CD4-positive, CD25-positive, alpha-beta regulatory T cell (primary cell): ENCODE measurements at regions not wholly inside any gene's neighbourhood (a gene's known extent, or its start where the extent isn't known, plus 50 kb on each side); places are given as distances from the start of the nearest gene placed in this dataset.
"Not testable (repeated sequence)": the region's sequence is repeated elsewhere in the genome, so short reads cannot be mapped to it uniquely, and the experiment has no call there.

Experiments
- ATAC-seq, 2 donors: fragments of 150-1000 bp; cut with Tn5 transposase; one replicate each; pipeline ENCODE4 v1.10.0; 2021; ENCODE audit warnings: low read depth in 2 of 2, moderate number of reproducible peaks in 2 of 2, moderate library complexity in 1 of 2
- DNase-seq, 3 donors: peaks; one replicate each; pipeline versions ENCODE4 v3.0.0 to v3.0.0-alpha.2; 2012 to 2022; ENCODE audit warnings: mixed read lengths in 1 of 3
- H3K27ac ChIP-seq: one replicate; pipeline ENCODE4 v1.7.0; 2013; ENCODE audit warnings: mild to moderate bottlenecking, low read length; ENCODE audit not compliant: insufficient read depth, poor library complexity, severe bottlenecking
- H3K27me3 ChIP-seq: one replicate; pipeline ENCODE4 v1.7.0; 2013; ENCODE audit warnings: low read length; ENCODE audit not compliant: control insufficient read depth, insufficient read depth
- H3K36me3 ChIP-seq: one replicate; pipeline ENCODE4 v1.7.0; 2013; ENCODE audit warnings: mild to moderate bottlenecking, low read length, moderate library complexity; ENCODE audit not compliant: control insufficient read depth, insufficient read depth
- H3K4me1 ChIP-seq: 2 replicates; pipeline ENCODE4 v1.7.0; 2013; ENCODE audit warnings: mild to moderate bottlenecking, low read length; ENCODE audit not compliant: insufficient read depth, control insufficient read depth, poor library complexity, severe bottlenecking
- H3K4me3 ChIP-seq: one replicate; pipeline ENCODE4 v1.7.0; 2013; ENCODE audit warnings: low read depth, mild to moderate bottlenecking, low read length, moderate library complexity
- H3K9me3 ChIP-seq, 2 experiments: 1 replicate in 1 of 2; 2 replicates in 1 of 2; pipeline ENCODE4 v1.7.0; 2013; ENCODE audit warnings: low read length in 2 of 2, mild to moderate bottlenecking in 1 of 2, moderate library complexity in 1 of 2; ENCODE audit not compliant: control insufficient read depth in 2 of 2
- H3K27ac Mint-ChIP-seq, 3 donors: one replicate each; pipeline ENCODE4 v1.8.0; 2020 to 2022; ENCODE audit warnings: mild to moderate bottlenecking in 3 of 3, mixed read lengths in 3 of 3, moderate library complexity in 2 of 3
- H3K27me3 Mint-ChIP-seq: one replicate; pipeline ENCODE4 v1.8.0; 2022; ENCODE audit warnings: mild to moderate bottlenecking, mixed read lengths
- H3K36me3 Mint-ChIP-seq: one replicate; pipeline ENCODE4 v1.8.0; 2020; ENCODE audit warnings: mixed read lengths
- H3K4me1 Mint-ChIP-seq, 4 donors: one replicate each; pipeline ENCODE4 v1.8.0; 2020 to 2022; ENCODE audit warnings: mixed read lengths in 4 of 4, mild to moderate bottlenecking in 1 of 4
- H3K4me3 Mint-ChIP-seq, 4 donors: one replicate each; pipeline ENCODE4 v1.8.0; 2020 to 2022; ENCODE audit warnings: mild to moderate bottlenecking in 4 of 4, mixed read lengths in 4 of 4, moderate library complexity in 3 of 4
- H3K9me3 Mint-ChIP-seq, 7 donors: one replicate each; pipeline ENCODE4 v1.8.0; 2020 to 2022; ENCODE audit warnings: mixed read lengths in 7 of 7, mild to moderate bottlenecking in 3 of 7, moderate library complexity in 2 of 7

DNA sequence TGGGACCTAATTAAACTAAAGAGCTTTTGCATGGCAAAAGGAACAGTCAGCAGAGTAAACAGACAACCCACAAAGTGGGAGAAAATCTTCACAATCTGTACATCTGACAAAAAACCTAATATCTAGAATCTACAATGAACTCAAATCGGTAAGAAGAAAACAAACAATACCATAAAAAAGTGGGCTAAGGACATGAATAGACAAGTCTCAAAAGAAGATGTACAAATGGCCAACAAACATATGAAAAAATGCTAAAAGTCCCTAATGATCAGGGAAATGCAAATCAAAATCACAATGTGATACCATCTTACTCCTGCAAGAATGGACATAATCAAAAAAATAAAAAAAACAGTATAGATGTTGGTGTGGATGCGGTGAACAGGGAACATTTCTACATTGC, 286.7 kb downstream of the SOX4 start:
- H3K9me3 Mint-ChIP-seq = peaks cover 0 to 16% (median 3%) of the 10 kb centered on the region in 7 donors
- not testable (repeated sequence) for ATAC-seq, H3K27me3 ChIP-seq, H3K4me3 ChIP-seq, H3K27me3 Mint-ChIP-seq, H3K27ac Mint-ChIP-seq, H3K36me3 Mint-ChIP-seq, H3K4me1 ChIP-seq, H3K4me1 Mint-ChIP-seq, H3K4me3 Mint-ChIP-seq, H3K9me3 ChIP-seq, H3K36me3 ChIP-seq, H3K27ac ChIP-seq, DNase-seq

DNA sequence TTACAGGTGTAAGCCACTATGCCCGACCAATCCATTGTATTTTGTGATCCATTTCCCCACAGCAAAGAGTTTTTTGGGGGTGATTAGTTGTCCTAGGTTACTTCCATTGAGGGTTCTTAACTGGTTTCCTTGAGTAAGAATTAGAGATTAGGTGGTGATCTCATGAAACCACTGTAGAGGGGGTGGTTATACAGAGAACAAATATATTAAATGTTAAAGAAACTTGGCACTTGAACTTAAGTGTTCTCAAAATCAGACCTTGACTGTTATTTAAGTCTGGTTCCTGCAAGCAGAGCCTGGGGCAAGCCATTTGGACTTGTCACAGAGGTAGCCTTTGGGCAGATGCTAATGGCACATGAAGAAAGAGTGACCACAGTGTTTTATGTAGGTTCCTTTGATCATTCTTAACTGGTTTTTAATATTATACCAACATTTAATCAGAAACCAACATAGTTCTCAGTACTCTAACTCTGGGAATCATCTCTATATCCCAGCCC, 288.5 kb downstream of the SOX4 start:
- no peaks in the 10 kb centered on the region for H3K27me3 Mint-ChIP-seq
- peaks cover 0 to 16% (median 3%) of the 10 kb centered on the region in 7 donors for H3K9me3 Mint-ChIP-seq
- H3K9me3 ChIP-seq = peaks cover 2 to 5% of the 10 kb centered on the region in 2 experiments
- DNase-seq (no peak), ATAC-seq (no peak)
- H3K36me3 ChIP-seq = no peaks in the 10 kb centered on the region
- H3K27me3 ChIP-seq = no peaks in the 10 kb centered on the region
- no peak overlapping the region for H3K4me3 Mint-ChIP-seq
- H3K4me3 ChIP-seq = no peak overlapping the region
- no peaks in the 10 kb centered on the region for H3K4me1 ChIP-seq
- H3K36me3 Mint-ChIP-seq = no peaks in the 10 kb centered on the region
- H3K4me1 Mint-ChIP-seq = peaks cover 0 to under 1% (median 0%) of the 10 kb centered on the region in 4 donors
- H3K27ac ChIP-seq = no peak overlapping the region
- no peak overlapping the region for H3K27ac Mint-ChIP-seq

DNA sequence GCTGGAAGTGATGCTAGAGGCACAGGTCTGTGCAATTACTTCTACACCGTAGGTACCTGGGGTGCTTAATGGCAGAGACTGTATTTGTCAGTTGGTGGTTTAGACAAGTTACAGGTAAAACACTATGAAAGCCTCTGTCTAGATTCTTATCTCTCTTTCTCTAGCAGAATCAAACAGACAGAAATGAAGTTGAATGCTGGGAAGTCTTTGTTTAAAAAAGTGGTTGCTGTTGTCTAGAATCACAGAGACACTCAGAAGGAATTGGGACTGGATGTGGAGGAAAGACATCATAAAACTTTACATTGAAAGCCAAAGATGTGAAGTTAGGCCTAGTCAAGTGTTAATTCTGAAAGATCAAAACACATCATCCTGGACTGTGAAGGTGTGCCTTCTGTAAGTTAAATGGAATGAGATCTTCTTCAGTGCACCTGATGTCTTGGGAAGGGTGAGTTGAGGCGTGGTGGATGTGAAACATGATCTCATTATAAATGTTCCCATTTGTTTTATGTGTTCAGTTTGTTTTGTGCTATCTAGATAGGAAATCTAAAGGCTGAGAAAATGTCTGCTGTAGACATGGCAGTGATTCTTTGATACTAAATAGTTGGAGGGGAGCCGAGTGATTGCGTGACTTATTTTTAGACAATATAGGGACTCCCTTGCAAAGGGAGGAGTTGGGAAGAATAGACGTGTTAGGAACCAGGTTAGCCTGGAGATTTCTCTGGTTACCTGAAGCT, 290.2 kb downstream of the SOX4 start:
- no peak overlapping the region for H3K4me3 Mint-ChIP-seq
- H3K27me3 ChIP-seq = no peaks in the 10 kb centered on the region
- no peaks in the 10 kb centered on the region for H3K4me1 ChIP-seq
- no peaks in the 10 kb centered on the region for H3K36me3 ChIP-seq
- H3K27ac Mint-ChIP-seq = no peak overlapping the region
- no peak for DNase-seq
- no peaks in the 10 kb centered on the region for H3K36me3 Mint-ChIP-seq
- peaks cover 2 to 5% of the 10 kb centered on the region in 2 experiments for H3K9me3 ChIP-seq
- ATAC-seq = no peak
- H3K4me1 Mint-ChIP-seq = no peaks in the 10 kb centered on the region
- peaks cover 0 to 8% (median 2%) of the 10 kb centered on the region in 7 donors for H3K9me3 Mint-ChIP-seq
- no peaks in the 10 kb centered on the region for H3K27me3 Mint-ChIP-seq
- no peak overlapping the region for H3K4me3 ChIP-seq
- H3K27ac ChIP-seq = no peak overlapping the region

DNA sequence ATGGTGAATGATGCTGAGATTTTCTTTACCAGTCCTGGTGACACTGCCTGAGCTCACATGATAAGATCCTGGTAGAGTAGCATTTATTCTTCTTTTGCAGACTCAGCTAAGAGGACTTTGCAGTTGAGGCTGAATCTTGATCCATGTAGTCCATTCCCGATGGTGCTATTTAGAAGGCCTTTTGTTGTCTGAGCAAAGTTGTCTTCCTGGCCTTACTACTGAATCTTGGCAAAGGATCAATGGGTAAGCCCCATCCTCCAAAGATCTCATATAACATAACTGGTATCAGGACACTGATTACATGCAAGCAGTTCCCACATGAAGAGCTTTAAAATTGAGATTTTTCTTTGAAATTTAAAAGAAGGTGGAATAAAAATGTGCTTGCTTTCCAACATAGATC, 291.6 kb downstream of the SOX4 start:
- no peaks in the 10 kb centered on the region for H3K27me3 Mint-ChIP-seq
- no peak overlapping the region for H3K4me3 Mint-ChIP-seq

DNA sequence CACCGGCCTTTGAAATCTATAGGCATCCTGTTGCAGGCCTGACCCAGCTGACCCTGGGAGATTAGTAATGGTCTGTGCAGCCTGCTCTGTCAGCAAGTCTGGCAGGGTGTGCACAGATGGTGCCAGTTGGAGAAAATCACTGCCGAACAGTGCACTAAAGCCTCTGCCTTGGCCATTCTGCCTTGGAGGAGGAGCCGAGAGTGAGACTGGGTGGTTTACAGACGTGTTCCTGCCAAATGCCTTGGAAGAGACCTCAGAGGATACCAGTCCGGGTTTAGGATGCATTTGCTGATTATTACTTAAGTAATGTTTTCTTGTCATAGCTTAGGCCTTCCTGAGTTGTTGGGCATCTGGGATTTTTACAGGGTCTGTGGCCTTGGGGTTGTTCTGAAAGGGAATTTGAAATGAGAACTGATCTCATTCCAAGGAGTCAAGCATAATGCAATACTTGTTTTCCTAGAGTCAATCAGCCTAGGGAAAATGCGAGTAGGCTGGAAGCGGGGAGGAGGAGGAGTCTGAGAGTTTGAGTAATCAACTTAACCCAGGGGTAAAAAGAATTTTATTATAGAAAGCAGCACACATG, 292.1 kb downstream of the SOX4 start:
- no peaks in the 10 kb centered on the region for H3K36me3 Mint-ChIP-seq
- no peak overlapping the region for H3K27ac Mint-ChIP-seq
- no peaks in the 10 kb centered on the region for H3K27me3 Mint-ChIP-seq
- H3K4me3 ChIP-seq = no peak overlapping the region
- no peak overlapping the region for H3K4me3 Mint-ChIP-seq
- H3K4me1 Mint-ChIP-seq = no peaks in the 10 kb centered on the region
- H3K27me3 ChIP-seq = no peaks in the 10 kb centered on the region
- H3K36me3 ChIP-seq = no peaks in the 10 kb centered on the region
- H3K9me3 ChIP-seq = peaks cover 2 to 5% of the 10 kb centered on the region in 2 experiments
- H3K27ac ChIP-seq = no peak overlapping the region
- DNase-seq (no peak), ATAC-seq (no peak)
- peaks cover 0 to 8% (median 3%) of the 10 kb centered on the region in 7 donors for H3K9me3 Mint-ChIP-seq
- H3K4me1 ChIP-seq = no peaks in the 10 kb centered on the region

More for the DNA sequence above, 291.6 kb downstream of the SOX4 start:
- H3K9me3 Mint-ChIP-seq = peaks cover 0 to 8% (median 3%) of the 10 kb centered on the region in 7 donors
- ATAC-seq (no peak), DNase-seq (no peak)
- Histone ChIP-seq H3K27me3 (no peaks in the 10 kb centered on the region), H3K4me1 (no peaks in the 10 kb centered on the region), H3K36me3 (no peaks in the 10 kb centered on the region), H3K4me3 (no peak overlapping the region), H3K9me3 (peaks cover 2 to 5% of the 10 kb centered on the region in 2 experiments), H3K27ac (no peak overlapping the region)
- H3K36me3 Mint-ChIP-seq = no peaks in the 10 kb centered on the region
- H3K4me1 Mint-ChIP-seq = no peaks in the 10 kb centered on the region
- H3K27ac Mint-ChIP-seq = no peak overlapping the region

DNA sequence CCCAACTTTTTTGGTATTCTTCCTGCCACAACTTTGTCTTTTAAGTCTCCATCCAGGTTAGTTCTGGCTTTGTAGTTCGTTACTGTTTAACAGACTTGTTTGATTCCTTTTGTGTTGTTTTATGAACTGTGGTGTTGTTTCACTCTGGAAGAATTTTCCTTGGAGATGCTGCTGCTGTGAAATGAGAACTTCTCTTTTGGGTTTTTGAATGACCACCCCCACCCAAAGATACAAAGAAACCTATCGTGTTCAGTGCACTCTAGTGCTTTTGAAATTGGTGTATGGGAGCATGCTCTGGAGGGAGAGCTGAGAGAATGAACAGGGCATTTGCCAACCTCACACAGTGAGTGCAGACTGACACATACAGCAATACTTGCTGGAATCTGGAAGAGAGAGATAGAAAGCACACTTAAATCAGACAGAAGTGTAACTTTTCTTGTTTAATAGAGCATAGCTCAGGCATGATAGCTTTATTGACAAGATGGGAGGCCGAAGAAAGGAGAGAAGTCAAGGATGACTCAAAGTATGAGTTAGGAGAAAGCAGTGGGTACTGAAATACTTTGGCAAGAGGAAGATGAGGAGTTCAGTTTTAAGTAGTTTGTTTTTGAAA, 293.1 kb downstream of the SOX4 start:
- no peaks in the 10 kb centered on the region for H3K27me3 Mint-ChIP-seq
- no peak overlapping the region for H3K4me3 Mint-ChIP-seq
- Histone ChIP-seq H3K4me1 (no peaks in the 10 kb centered on the region), H3K4me3 (no peak overlapping the region), H3K27ac (no peak overlapping the region), H3K9me3 (peaks cover 2 to 5% of the 10 kb centered on the region in 2 experiments), H3K36me3 (no peaks in the 10 kb centered on the region), H3K27me3 (no peaks in the 10 kb centered on the region)
- no peaks in the 10 kb centered on the region for H3K36me3 Mint-ChIP-seq
- no peaks in the 10 kb centered on the region for H3K4me1 Mint-ChIP-seq
- H3K9me3 Mint-ChIP-seq = peaks cover 0 to 9% (median 4%) of the 10 kb centered on the region in 7 donors
- no peak overlapping the region for H3K27ac Mint-ChIP-seq
- DNase-seq = no peak
- ATAC-seq = no peak

DNA sequence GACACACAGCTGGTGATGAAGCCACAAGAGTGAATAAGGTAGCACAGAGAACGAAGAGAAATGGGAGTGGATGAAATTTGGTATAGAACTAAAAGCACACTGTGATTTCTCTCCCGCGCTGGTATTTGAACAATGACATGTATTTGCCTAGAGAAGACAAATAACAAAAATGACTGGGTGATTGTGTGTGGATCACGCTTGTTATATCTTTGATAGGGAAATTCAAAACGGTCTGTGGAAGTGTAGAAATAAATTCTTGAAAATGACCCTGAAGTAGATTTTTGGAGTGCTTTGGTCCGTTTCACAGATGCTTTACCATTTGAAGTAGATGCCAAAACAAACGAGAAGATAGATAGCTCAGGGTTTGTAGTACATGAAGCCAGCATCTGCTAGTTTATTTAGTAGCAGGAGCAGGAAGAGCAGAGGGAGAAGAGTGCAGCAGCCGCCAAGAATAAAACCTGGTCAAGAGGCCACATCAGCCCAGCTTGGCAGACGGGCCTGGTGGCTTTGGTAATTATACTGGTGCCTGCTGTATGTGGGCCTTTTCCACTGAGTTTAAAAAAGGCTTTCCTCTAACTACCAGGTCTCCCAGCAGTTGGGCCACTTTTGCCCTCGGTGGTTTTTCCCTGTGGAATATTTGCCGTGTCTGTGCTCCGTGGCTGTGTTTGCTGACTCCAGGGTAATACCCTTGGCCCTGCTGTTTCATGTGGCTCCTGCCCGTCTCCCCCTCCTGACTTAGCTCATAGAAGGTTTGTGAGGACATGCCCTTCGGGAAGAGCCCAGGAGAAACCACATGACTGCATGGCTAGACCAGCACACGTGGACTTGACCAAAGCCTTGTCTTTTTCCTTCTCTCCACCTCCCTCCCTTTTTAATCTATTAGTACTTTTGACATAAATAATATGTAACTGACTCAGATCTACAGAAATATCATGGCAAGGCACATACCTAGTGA, 294.0 kb downstream of the SOX4 start:
- H3K4me1 Mint-ChIP-seq = no peaks in the 10 kb centered on the region
- no peak for ATAC-seq

More for the DNA sequence above, 294.0 kb downstream of the SOX4 start:
- no peak overlapping the region for H3K27ac ChIP-seq
- no peaks in the 10 kb centered on the region for H3K27me3 ChIP-seq
- Mint-ChIP-seq H3K9me3 (peaks cover 0 to 9% (median 4%) of the 10 kb centered on the region in 7 donors), H3K4me3 (no peak overlapping the region), H3K36me3 (no peaks in the 10 kb centered on the region), H3K27me3 (no peaks in the 10 kb centered on the region), H3K27ac (no peak overlapping the region)
- H3K9me3 ChIP-seq = no peaks in the 10 kb centered on the region
- H3K4me1 ChIP-seq = no peaks in the 10 kb centered on the region
- no peak overlapping the region for H3K4me3 ChIP-seq
- DNase-seq = no peak
- no peaks in the 10 kb centered on the region for H3K36me3 ChIP-seq
